Liver (tissue), 3 donors: ENCODE measurements at regions not wholly inside any gene's neighbourhood (a gene's known extent, or its start where the extent isn't known, plus 50 kb on each side); places are given as distances from the start of the nearest gene placed in this dataset.

Experiments
- EGR1 ChIP-seq, 2 donors: IDR thresholded peaks; 2 replicates each; pipeline ENCODE4 v1.6.1; 2016 to 2018; ENCODE audit warnings: antibody characterized with exemption in 2 of 2, low read depth in 2 of 2
- NR2F2 ChIP-seq: IDR thresholded peaks from 2 replicates; pipeline ENCODE4 v1.6.1; 2016; ENCODE audit warnings: antibody characterized with exemption
- RAD21 ChIP-seq, 2 donors: IDR thresholded peaks; 2 replicates each; pipeline ENCODE4 v1.6.1; 2016; ENCODE audit warnings: antibody characterized with exemption in 2 of 2, mild to moderate bottlenecking in 2 of 2
- RXRA ChIP-seq, 2 donors: IDR thresholded peaks; 2 replicates each; pipeline ENCODE4 v1.6.1; 2017 to 2018; ENCODE audit warnings: antibody characterized with exemption in 2 of 2, mild to moderate bottlenecking in 1 of 2
- SP1 ChIP-seq: IDR thresholded peaks from 2 replicates; pipeline ENCODE4 v1.6.1; 2018; ENCODE audit warnings: antibody characterized with exemption, mild to moderate bottlenecking
- TAF1 ChIP-seq: conservative IDR thresholded peaks from 2 replicates; pipeline ENCODE4 v1.6.1; 2016; ENCODE audit warnings: antibody characterized with exemption, mild to moderate bottlenecking
- YY1 ChIP-seq: IDR thresholded peaks from 2 replicates; pipeline ENCODE4 v1.6.1; 2016; ENCODE audit warnings: antibody characterized with exemption, mild to moderate bottlenecking
- TF ChIP-seq, protein P1 (sequence below): fragments of 150-350 bp; IDR thresholded peaks from 2 replicates; pipeline ENCODE4 v1.5.1; 2017; ENCODE audit warnings: improper control_type of control experiment, low read depth, low read length; ENCODE audit not compliant: missing input control
- TF ChIP-seq, protein P2 (sequence below): IDR thresholded peaks from 2 replicates; pipeline ENCODE4 v1.6.1; 2016; ENCODE audit warnings: antibody characterized with exemption
- TF ChIP-seq, protein P3 (sequence below): IDR thresholded peaks from 2 replicates; pipeline ENCODE4 v1.6.1; 2016; ENCODE audit warnings: antibody characterized with exemption, mild to moderate bottlenecking
- TF ChIP-seq, protein P4 (sequence below): IDR thresholded peaks from 2 replicates; pipeline ENCODE4 v1.6.1; 2016; ENCODE audit warnings: antibody characterized with exemption
- TF ChIP-seq, protein P5 (sequence below): IDR thresholded peaks from 2 replicates; pipeline ENCODE4 v1.6.1; 2016; ENCODE audit warnings: antibody characterized with exemption
- donor health status: healthy.
- donor health status: healthy.

DNA sequence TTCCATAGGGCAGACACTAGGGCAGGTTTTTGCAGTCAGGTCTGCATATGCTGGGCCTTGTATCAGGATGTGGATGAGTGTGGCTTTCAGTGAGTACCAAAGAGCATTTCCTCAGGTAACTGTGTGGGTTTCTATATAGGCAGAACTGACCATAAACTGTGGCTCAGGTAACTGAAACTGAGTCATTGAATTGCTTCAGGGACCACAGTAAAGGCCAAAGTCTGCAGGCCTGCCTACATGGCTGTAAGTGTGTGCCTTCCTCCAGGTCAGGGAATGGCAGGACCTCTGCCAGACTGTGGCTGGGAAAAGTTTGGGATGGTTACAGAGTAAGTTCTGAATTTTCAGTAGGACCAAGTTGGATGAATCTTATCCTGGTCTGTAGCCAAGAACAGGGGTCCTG lies 85.6 kb downstream of the ZNF486 start:
- no peak for TF ChIP-seq EGR1 (IDR thresholded peaks at IDR 0.05; ENCODE audit: low read depth in 2 of 2)
- TF ChIP-seq, protein P1, sequence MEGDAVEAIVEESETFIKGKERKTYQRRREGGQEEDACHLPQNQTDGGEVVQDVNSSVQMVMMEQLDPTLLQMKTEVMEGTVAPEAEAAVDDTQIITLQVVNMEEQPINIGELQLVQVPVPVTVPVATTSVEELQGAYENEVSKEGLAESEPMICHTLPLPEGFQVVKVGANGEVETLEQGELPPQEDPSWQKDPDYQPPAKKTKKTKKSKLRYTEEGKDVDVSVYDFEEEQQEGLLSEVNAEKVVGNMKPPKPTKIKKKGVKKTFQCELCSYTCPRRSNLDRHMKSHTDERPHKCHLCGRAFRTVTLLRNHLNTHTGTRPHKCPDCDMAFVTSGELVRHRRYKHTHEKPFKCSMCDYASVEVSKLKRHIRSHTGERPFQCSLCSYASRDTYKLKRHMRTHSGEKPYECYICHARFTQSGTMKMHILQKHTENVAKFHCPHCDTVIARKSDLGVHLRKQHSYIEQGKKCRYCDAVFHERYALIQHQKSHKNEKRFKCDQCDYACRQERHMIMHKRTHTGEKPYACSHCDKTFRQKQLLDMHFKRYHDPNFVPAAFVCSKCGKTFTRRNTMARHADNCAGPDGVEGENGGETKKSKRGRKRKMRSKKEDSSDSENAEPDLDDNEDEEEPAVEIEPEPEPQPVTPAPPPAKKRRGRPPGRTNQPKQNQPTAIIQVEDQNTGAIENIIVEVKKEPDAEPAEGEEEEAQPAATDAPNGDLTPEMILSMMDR = no peak
- TF ChIP-seq, protein P2, sequence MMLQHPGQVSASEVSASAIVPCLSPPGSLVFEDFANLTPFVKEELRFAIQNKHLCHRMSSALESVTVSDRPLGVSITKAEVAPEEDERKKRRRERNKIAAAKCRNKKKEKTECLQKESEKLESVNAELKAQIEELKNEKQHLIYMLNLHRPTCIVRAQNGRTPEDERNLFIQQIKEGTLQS = no peak
- no peak for TF ChIP-seq SP1
- TF ChIP-seq TAF1 = no peak
- TF ChIP-seq, protein P3, sequence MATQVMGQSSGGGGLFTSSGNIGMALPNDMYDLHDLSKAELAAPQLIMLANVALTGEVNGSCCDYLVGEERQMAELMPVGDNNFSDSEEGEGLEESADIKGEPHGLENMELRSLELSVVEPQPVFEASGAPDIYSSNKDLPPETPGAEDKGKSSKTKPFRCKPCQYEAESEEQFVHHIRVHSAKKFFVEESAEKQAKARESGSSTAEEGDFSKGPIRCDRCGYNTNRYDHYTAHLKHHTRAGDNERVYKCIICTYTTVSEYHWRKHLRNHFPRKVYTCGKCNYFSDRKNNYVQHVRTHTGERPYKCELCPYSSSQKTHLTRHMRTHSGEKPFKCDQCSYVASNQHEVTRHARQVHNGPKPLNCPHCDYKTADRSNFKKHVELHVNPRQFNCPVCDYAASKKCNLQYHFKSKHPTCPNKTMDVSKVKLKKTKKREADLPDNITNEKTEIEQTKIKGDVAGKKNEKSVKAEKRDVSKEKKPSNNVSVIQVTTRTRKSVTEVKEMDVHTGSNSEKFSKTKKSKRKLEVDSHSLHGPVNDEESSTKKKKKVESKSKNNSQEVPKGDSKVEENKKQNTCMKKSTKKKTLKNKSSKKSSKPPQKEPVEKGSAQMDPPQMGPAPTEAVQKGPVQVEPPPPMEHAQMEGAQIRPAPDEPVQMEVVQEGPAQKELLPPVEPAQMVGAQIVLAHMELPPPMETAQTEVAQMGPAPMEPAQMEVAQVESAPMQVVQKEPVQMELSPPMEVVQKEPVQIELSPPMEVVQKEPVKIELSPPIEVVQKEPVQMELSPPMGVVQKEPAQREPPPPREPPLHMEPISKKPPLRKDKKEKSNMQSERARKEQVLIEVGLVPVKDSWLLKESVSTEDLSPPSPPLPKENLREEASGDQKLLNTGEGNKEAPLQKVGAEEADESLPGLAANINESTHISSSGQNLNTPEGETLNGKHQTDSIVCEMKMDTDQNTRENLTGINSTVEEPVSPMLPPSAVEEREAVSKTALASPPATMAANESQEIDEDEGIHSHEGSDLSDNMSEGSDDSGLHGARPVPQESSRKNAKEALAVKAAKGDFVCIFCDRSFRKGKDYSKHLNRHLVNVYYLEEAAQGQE = no peak
- TF ChIP-seq YY1 = no peak
- TF ChIP-seq, protein P4, sequence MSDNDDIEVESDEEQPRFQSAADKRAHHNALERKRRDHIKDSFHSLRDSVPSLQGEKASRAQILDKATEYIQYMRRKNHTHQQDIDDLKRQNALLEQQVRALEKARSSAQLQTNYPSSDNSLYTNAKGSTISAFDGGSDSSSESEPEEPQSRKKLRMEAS = no peak
- TF ChIP-seq NR2F2 = no peak
- TF ChIP-seq, protein P5, sequence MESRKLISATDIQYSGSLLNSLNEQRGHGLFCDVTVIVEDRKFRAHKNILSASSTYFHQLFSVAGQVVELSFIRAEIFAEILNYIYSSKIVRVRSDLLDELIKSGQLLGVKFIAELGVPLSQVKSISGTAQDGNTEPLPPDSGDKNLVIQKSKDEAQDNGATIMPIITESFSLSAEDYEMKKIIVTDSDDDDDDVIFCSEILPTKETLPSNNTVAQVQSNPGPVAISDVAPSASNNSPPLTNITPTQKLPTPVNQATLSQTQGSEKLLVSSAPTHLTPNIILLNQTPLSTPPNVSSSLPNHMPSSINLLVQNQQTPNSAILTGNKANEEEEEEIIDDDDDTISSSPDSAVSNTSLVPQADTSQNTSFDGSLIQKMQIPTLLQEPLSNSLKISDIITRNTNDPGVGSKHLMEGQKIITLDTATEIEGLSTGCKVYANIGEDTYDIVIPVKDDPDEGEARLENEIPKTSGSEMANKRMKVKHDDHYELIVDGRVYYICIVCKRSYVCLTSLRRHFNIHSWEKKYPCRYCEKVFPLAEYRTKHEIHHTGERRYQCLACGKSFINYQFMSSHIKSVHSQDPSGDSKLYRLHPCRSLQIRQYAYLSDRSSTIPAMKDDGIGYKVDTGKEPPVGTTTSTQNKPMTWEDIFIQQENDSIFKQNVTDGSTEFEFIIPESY = no peak
- TF ChIP-seq RXRA (IDR thresholded peaks at IDR 0.05) = no peak
- TF ChIP-seq RAD21 (IDR thresholded peaks at IDR 0.05) = no peak
